ENCODE measurements at regions not wholly inside any gene's neighbourhood (a gene's known extent, or its start where the extent isn't known, plus 50 kb on each side); places are given as distances from the start of the nearest gene placed in this dataset.

- TF ChIP-seq CEBPG (CRISPR knock-in tag; IDR thresholded peaks at IDR 0.05) (no peak), CEBPG (tag; conservative IDR thresholded peaks at IDR 0.05 in 1 of 2, IDR thresholded peaks at IDR 0.05 in 1 of 2) (no peak), E2F3 (CRISPR knock-in tag; IDR thresholded peaks at IDR 0.05) (0 out of 2 replicates have a peak, but pooled peaks have one; percentile 18), MLX (CRISPR knock-in tag; conservative IDR thresholded peaks at IDR 0.05) (no peak), ZNF398 (CRISPR knock-in tag; IDR thresholded peaks at IDR 0.05) (no peak), BCL6 (CRISPR knock-in tag; IDR thresholded peaks at IDR 0.05) (no peak), NEUROD1 (IDR thresholded peaks at IDR 0.05; ENCODE audit: borderline replicate concordance, low read depth, low read length, partially characterized antibody) (no peak), SNIP1 (IDR thresholded peaks at IDR 0.05; ENCODE audit: low read depth) (no peak), HOMEZ (CRISPR knock-in tag; IDR thresholded peaks at IDR 0.05) (no peak), SRSF3 (IDR thresholded peaks at IDR 0.05; ENCODE audit: insufficient read depth, low read length) (no peak), ZNF124 (CRISPR knock-in tag; IDR thresholded peaks at IDR 0.05) (no peak), PPARD (CRISPR knock-in tag; IDR thresholded peaks at IDR 0.05) (no peak), HDAC6 (IDR thresholded peaks at IDR 0.05; ENCODE audit: low read depth, low read length) (no peak), MTA2 (IDR thresholded peaks at IDR 0.05; ENCODE audit: low read depth) (no peak), ZFX (CRISPR knock-in tag; IDR thresholded peaks at IDR 0.05) (no peak; the same call in 1 of the 2 replicates), BCOR (IDR thresholded peaks at IDR 0.05) (no peak)
- TF ChIP-seq, protein P1, sequence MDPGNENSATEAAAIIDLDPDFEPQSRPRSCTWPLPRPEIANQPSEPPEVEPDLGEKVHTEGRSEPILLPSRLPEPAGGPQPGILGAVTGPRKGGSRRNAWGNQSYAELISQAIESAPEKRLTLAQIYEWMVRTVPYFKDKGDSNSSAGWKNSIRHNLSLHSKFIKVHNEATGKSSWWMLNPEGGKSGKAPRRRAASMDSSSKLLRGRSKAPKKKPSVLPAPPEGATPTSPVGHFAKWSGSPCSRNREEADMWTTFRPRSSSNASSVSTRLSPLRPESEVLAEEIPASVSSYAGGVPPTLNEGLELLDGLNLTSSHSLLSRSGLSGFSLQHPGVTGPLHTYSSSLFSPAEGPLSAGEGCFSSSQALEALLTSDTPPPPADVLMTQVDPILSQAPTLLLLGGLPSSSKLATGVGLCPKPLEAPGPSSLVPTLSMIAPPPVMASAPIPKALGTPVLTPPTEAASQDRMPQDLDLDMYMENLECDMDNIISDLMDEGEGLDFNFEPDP (CRISPR knock-in tag; IDR thresholded peaks at IDR 0.05), result no peak
- TF ChIP-seq, protein P2, sequence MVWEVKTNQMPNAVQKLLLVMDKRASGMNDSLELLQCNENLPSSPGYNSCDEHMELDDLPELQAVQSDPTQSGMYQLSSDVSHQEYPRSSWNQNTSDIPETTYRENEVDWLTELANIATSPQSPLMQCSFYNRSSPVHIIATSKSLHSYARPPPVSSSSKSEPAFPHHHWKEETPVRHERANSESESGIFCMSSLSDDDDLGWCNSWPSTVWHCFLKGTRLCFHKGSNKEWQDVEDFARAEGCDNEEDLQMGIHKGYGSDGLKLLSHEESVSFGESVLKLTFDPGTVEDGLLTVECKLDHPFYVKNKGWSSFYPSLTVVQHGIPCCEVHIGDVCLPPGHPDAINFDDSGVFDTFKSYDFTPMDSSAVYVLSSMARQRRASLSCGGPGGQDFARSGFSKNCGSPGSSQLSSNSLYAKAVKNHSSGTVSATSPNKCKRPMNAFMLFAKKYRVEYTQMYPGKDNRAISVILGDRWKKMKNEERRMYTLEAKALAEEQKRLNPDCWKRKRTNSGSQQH (CRISPR knock-in tag; IDR thresholded peaks at IDR 0.05), result 0 out of 2 replicates have a peak, but pooled peaks have one; percentile 30
- TF ChIP-seq, protein P3, sequence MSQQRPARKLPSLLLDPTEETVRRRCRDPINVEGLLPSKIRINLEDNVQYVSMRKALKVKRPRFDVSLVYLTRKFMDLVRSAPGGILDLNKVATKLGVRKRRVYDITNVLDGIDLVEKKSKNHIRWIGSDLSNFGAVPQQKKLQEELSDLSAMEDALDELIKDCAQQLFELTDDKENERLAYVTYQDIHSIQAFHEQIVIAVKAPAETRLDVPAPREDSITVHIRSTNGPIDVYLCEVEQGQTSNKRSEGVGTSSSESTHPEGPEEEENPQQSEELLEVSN (IDR thresholded peaks at IDR 0.05; ENCODE audit: borderline replicate concordance in 1 of 2, extremely low read depth in 1 of 2, insufficient read depth in 1 of 2, insufficient read length in 1 of 2, low read depth in 1 of 2, low read length in 1 of 2, poor library complexity in 1 of 2, severe bottlenecking in 1 of 2), result no peak
These were observed 143.6 kb downstream of the VEGFA start (continued) for GRCh38 chr6:43913375-43914271.

Measured in K562 (cell line).